ENCODE measurements at regions not wholly inside any gene's neighbourhood (a gene's known extent, or its start where the extent isn't known, plus 50 kb on each side); places are given as distances from the start of the nearest gene placed in this dataset.

GRCh38 chr17:13864521-13864920 lies 204.8 kb upstream of the COX10 start:
- Histone ChIP-seq H4K20me1 (ENCODE audit: insufficient read depth) (no peaks in the 10 kb centered on the region), H3K9me2 (ENCODE audit: insufficient read depth, low read length) (no peaks in the 10 kb centered on the region), H3K27ac (ENCODE audit: low read length) (no peak overlapping the region), H3K9ac (ENCODE audit: low read length) (no peak overlapping the region), H3K27me3 (ENCODE audit: insufficient read depth, low read depth, low read length) (no peaks in the 10 kb centered on the region), H3K36me3 (ENCODE audit: insufficient read depth, low read length) (no peaks in the 10 kb centered on the region), H3K9me3 (ENCODE audit: low read length) (no peaks in the 10 kb centered on the region), H3K4me2 (ENCODE audit: low read length) (no peak overlapping the region), H3K4me3 (ENCODE audit: low read length) (no peak overlapping the region), H3K79me2 (replicated peaks; ENCODE audit: insufficient read depth, low read length) (no peaks in the 10 kb centered on the region), H3F3A (ENCODE audit: insufficient read depth, low read length, poor library complexity, severe bottlenecking) (no peaks in the 10 kb centered on the region), H2AFZ (ENCODE audit: low read depth, low read length) (no peak overlapping the region)
- TF ChIP-seq REST (IDR thresholded peaks at IDR 0.05; ENCODE audit: borderline replicate concordance): no peak
- TF ChIP-seq SMC3 (conservative IDR thresholded peaks at IDR 0.05; ENCODE audit: poor library complexity): no peak
- no peak for TF ChIP-seq TAF1 (IDR thresholded peaks at IDR 0.05; ENCODE audit: low read depth)
- no peak for TF ChIP-seq POLR2AphosphoS5 (IDR thresholded peaks at IDR 0.05)
- no peak for TF ChIP-seq MXI1 (conservative IDR thresholded peaks at IDR 0.05; ENCODE audit: poor library complexity, severe bottlenecking)
- TF ChIP-seq EP300 (conservative IDR thresholded peaks at IDR 0.05; ENCODE audit: poor library complexity, severe bottlenecking): no peak
- no peak for TF ChIP-seq CTCF (IDR thresholded peaks at IDR 0.05; ENCODE audit: poor library complexity, severe bottlenecking)
- TF ChIP-seq RAD21 (conservative IDR thresholded peaks at IDR 0.05): no peak
- no peak for TF ChIP-seq EZH2 (IDR thresholded peaks at IDR 0.05; ENCODE audit: borderline replicate concordance, insufficient read depth, low read length, poor library complexity, severe bottlenecking)

GRCh38 chr17:13865650-13866049 lies 203.7 kb upstream of the COX10 start:
- H3K9me2 ChIP-seq (ENCODE audit: insufficient read depth, low read length): no peaks in the 10 kb centered on the region
- no peaks in the 10 kb centered on the region for H3F3A ChIP-seq (ENCODE audit: insufficient read depth, low read length, poor library complexity, severe bottlenecking)
- no peaks in the 10 kb centered on the region for H3K9me3 ChIP-seq (ENCODE audit: low read length)
- no peaks in the 10 kb centered on the region for H3K36me3 ChIP-seq (ENCODE audit: insufficient read depth, low read length)
- no peaks in the 10 kb centered on the region for H3K79me2 ChIP-seq (replicated peaks; ENCODE audit: insufficient read depth, low read length)
- H3K27ac ChIP-seq (ENCODE audit: low read length): no peak overlapping the region
- H3K4me3 ChIP-seq (ENCODE audit: low read length): no peak overlapping the region
- TF ChIP-seq POLR2AphosphoS5 (IDR thresholded peaks at IDR 0.05) (no peak), TAF1 (IDR thresholded peaks at IDR 0.05; ENCODE audit: low read depth) (no peak), SMC3 (conservative IDR thresholded peaks at IDR 0.05; ENCODE audit: poor library complexity) (no peak), EP300 (conservative IDR thresholded peaks at IDR 0.05; ENCODE audit: poor library complexity, severe bottlenecking) (no peak), REST (IDR thresholded peaks at IDR 0.05; ENCODE audit: borderline replicate concordance) (no peak), CTCF (IDR thresholded peaks at IDR 0.05; ENCODE audit: poor library complexity, severe bottlenecking) (no peak), MXI1 (conservative IDR thresholded peaks at IDR 0.05; ENCODE audit: poor library complexity, severe bottlenecking) (no peak), RAD21 (conservative IDR thresholded peaks at IDR 0.05) (no peak), EZH2 (IDR thresholded peaks at IDR 0.05; ENCODE audit: borderline replicate concordance, insufficient read depth, low read length, poor library complexity, severe bottlenecking) (no peak)
- H3K4me2 ChIP-seq (ENCODE audit: low read length): no peak overlapping the region
- H3K27me3 ChIP-seq (ENCODE audit: insufficient read depth, low read depth, low read length): no peaks in the 10 kb centered on the region
- H3K9ac ChIP-seq (ENCODE audit: low read length): no peak overlapping the region
- H4K20me1 ChIP-seq (ENCODE audit: insufficient read depth): no peaks in the 10 kb centered on the region
- no peak overlapping the region for H2AFZ ChIP-seq (ENCODE audit: low read depth, low read length)
